Neural crest cell (in vitro differentiated cells): ENCODE measurements at regions not wholly inside any gene's neighbourhood (a gene's known extent, or its start where the extent isn't known, plus 50 kb on each side); places are given as distances from the start of the nearest gene placed in this dataset.

Source experiments
- DNase-seq: peaks from one replicate; pipeline ENCODE4 v3.0.0; 2021; ENCODE audit warnings: low read depth, mixed read lengths, low spot score
- H3K27ac Mint-ChIP-seq: one replicate; pipeline ENCODE4 v1.8.0; 2021; ENCODE audit warnings: mild to moderate bottlenecking, mixed read lengths; ENCODE audit not compliant: unreplicated experiment
- H3K27me3 Mint-ChIP-seq: 2 replicates; pipeline ENCODE4 v1.8.0; 2021; ENCODE audit warnings: low read depth, mild to moderate bottlenecking, mixed read lengths
- H3K36me3 Mint-ChIP-seq: 2 replicates; pipeline ENCODE4 v1.8.0; 2021; ENCODE audit warnings: low read depth, mild to moderate bottlenecking, mixed read lengths
- H3K4me1 Mint-ChIP-seq: 2 replicates; pipeline ENCODE4 v1.8.0; 2021; ENCODE audit warnings: mixed read lengths
- H3K4me3 Mint-ChIP-seq: one replicate; pipeline ENCODE4 v1.8.0; 2021; ENCODE audit warnings: mild to moderate bottlenecking, mixed read lengths
- H3K9me3 Mint-ChIP-seq: 2 replicates; pipeline ENCODE4 v1.8.0; 2021; ENCODE audit warnings: mixed read lengths
- CTCF ChIP-seq: fragments of 200-600 bp; sonication (generic); conservative IDR thresholded peaks from 2 replicates; pipeline ENCODE4 v1.5.0; 2021; ENCODE audit warnings: antibody characterized with exemption, mild to moderate bottlenecking

GRCh38 chr3:59163953-59164352, 114.1 kb upstream of the CFAP20DC start:
- Mint-ChIP-seq H3K4me3 (no peak overlapping the region), H3K27me3 (no peaks in the 10 kb centered on the region), H3K9me3 (no peaks in the 10 kb centered on the region), H3K27ac (no peak overlapping the region), H3K36me3 (no peaks in the 10 kb centered on the region), H3K4me1 (no peaks in the 10 kb centered on the region)
- no peak for TF ChIP-seq CTCF
- DNase-seq = no peak

GRCh38 chr3:59161048-59161447, 111.2 kb upstream of the CFAP20DC start:
- peaks cover 4% of the 10 kb centered on the region for H3K4me1 Mint-ChIP-seq
- no peaks in the 10 kb centered on the region for H3K27me3 Mint-ChIP-seq
- no peak overlapping the region for H3K4me3 Mint-ChIP-seq

GRCh38 chr3:59160133-59160746, 110.4 kb upstream of the CFAP20DC start:
- DNase-seq = no peak
- no peak for TF ChIP-seq CTCF
- H3K4me1 Mint-ChIP-seq = peaks cover 4% of the 10 kb centered on the region

More at GRCh38 chr3:59161048-59161447, 111.2 kb upstream of the CFAP20DC start:
- Mint-ChIP-seq H3K27ac (no peak overlapping the region), H3K9me3 (no peaks in the 10 kb centered on the region), H3K36me3 (no peaks in the 10 kb centered on the region)
- TF ChIP-seq CTCF = no peak
- DNase-seq = no peak

GRCh38 chr3:59153648-59154047, 103.8 kb upstream of the CFAP20DC start:
- DNase-seq = no peak
- H3K27me3 Mint-ChIP-seq = no peaks in the 10 kb centered on the region
- TF ChIP-seq CTCF = no peak
- no peak overlapping the region for H3K4me3 Mint-ChIP-seq
- H3K9me3 Mint-ChIP-seq = peaks cover 4% of the 10 kb centered on the region
- H3K4me1 Mint-ChIP-seq = peaks cover 10% of the 10 kb centered on the region
- no peak overlapping the region for H3K27ac Mint-ChIP-seq
- peaks cover 14% of the 10 kb centered on the region for H3K36me3 Mint-ChIP-seq

More at GRCh38 chr3:59160133-59160746, 110.4 kb upstream of the CFAP20DC start:
- Mint-ChIP-seq H3K27ac (no peak overlapping the region), H3K36me3 (no peaks in the 10 kb centered on the region), H3K4me3 (no peak overlapping the region), H3K27me3 (no peaks in the 10 kb centered on the region), H3K9me3 (no peaks in the 10 kb centered on the region)

- peaks cover 14% of the 10 kb centered on the region for H3K36me3 Mint-ChIP-seq
- H3K27me3 Mint-ChIP-seq = no peaks in the 10 kb centered on the region
- TF ChIP-seq CTCF = no peak
- no peak for DNase-seq
- H3K27ac Mint-ChIP-seq = no peak overlapping the region
- H3K9me3 Mint-ChIP-seq = peaks cover 4% of the 10 kb centered on the region
- H3K4me1 Mint-ChIP-seq = peaks cover 10% of the 10 kb centered on the region
- no peak overlapping the region for H3K4me3 Mint-ChIP-seq
Measured at GRCh38 chr3:59152943-59153342, 103.1 kb upstream of the CFAP20DC start.
